ENCODE measurements at regions not wholly inside any gene's neighbourhood (a gene's known extent, or its start where the extent isn't known, plus 50 kb on each side); places are given as distances from the start of the nearest gene placed in this dataset.
"Not testable (repeated sequence)": the region's sequence is repeated elsewhere in the genome, so short reads cannot be mapped to it uniquely, and the experiment has no call there.

DNA sequence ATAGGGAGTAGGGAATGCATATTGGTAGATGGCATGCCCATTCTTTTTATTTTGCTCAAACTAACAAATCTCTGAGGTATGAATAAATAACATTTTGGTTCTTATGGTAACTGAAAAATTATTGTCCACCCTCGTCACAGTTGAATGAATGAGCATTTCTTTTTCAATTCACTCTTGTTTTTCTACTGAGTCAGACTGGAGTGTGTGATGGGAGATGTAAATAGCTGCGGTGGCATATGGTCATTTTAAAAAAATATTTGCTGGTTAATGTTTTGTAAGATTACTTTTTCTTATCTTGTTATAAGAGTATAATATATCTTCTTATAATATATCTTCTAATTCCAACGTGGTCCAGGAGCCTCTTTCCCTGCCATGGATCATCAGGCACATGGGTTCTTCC, 586.5 kb downstream of the SLITRK5 start:
- DNase-seq: no peak

DNA sequence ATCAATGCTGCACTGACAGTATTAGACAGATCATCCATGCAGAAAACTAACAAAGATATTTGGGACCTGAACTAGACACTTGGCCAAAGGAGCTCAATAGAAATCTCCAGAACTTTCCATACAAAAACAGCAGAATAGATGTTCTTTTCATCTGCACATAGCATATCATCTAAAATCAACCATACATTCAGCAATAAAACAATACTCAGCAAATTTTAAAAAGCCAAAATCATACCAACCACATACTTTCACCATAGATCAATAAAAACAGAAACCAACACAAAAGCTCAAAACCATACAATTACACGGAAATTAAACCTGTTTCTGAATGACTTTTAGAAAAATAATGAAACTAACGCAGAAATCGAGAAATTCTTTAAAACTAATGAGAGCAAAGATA, 592.6 kb downstream of the SLITRK5 start:
- DNase-seq: no peak

DNA sequence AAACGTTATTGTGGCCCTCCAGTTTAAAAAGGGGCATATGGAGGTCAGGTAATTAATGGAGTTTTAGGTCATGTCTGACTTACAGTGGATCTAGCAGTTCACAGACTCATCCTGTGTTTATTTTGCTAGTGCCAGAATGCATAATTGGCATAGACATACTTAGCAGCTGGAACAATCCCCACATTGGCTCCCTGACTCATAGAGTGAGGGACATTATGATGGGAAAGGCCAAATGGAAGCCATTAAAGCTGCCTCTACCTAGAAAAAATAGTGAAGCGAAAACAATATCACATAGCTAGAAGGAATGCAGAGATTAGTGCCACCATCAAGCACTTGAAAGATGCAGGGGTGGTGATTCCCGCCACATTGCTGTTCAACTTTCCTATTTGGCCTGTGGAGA, 610.7 kb downstream of the SLITRK5 start:
- no peak for DNase-seq

DNA sequence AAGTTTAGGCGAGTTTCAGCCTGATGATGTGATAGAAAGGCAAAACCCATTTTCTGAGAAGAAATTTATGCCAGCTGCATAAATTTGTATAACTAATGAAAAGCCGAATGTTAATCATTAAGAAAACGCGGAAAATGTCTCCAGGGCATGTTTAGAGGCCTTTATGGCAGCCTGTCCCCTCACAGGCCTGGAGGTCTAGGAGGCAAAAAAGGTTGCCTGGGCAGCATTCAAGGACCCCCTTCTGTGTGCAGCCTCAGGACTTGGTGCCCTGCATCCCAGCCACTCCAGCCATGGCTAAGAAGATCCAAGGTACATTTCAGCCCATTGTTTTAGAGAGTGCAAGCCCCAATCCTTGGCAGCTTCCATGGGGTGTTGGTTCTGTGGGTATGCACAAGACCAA, 614.2 kb downstream of the SLITRK5 start:
- no peak for DNase-seq

DNA sequence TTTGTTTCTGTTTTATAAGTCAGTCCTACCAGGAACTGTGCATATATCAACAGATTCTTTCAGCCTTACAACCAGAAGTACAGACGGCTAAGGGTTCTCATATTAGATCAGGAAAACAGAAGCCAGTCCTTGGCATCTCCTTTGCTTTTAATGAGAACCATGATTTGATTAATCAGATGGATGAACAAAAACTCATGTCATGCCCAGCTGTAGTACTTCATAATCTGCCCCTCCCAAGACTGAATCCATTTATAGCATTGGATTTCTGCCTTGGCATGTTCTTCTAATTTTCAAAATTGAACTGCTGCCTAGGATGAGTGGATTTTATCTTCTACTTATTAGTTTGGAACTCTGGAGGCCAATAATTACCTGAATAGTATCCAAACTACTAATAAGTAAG, 617.2 kb downstream of the SLITRK5 start:
- DNase-seq: no peak

DNA sequence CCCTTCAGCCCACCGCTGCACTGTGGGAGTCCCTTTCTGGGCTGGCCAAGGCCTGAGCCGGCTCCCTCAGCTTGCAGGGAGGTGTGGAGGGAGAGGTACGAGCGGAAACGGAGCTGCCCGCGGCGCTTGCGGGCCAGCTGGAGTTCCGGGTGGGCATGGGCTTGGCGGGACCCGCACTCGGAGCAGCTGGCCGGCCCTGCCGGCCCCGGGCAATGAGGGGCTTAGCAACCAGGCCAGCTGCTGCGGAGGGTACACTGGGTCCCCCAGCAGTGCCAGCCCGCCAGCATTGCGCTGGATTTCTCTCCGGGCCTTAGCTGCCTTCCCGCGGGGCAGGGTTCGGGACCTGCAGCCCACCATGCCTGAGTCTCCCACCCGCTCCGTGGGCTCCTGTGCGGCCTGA, 620.6 kb downstream of the SLITRK5 start:
- not testable (repeated sequence) for DNase-seq

DNA sequence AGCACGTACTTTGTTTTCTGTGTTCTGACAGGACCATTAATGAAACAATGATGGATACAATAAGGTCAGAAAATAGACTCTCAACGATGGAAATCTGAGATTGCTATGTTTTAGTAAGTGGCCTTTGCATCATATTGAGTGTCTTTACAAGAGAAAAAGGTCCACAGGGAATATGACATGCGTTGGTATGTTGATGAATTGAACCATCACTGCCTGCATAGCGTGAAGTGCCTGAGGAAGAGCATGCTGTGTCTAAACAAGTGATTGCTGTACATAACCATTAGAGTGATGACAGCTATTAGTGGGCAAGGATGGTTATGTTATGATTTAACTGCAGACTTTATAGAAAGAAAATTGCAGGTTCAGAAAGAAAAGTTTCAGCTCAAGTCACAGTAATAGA, 623.2 kb downstream of the SLITRK5 start:
- DNase-seq: no peak

DNA sequence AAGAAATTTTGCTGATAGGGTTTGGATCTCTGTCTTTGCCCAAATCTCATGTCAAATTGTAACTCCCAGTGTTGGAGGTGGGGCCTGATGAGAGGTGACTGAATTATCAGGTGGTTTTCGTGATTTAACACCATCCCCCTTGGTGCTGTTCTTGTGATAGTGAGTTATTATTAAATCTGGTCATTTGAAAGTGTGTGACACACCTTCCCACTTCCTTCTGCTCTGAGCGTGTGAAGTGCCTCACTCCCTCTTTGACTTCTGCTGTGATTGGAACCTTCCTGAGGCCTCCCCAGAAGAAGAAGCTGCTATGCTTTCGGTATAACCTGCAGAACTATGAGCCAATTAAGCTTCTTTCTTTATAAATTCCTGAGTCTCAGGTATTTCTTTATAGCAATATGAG, 632.0 kb downstream of the SLITRK5 start:
- no peak for DNase-seq

DNA sequence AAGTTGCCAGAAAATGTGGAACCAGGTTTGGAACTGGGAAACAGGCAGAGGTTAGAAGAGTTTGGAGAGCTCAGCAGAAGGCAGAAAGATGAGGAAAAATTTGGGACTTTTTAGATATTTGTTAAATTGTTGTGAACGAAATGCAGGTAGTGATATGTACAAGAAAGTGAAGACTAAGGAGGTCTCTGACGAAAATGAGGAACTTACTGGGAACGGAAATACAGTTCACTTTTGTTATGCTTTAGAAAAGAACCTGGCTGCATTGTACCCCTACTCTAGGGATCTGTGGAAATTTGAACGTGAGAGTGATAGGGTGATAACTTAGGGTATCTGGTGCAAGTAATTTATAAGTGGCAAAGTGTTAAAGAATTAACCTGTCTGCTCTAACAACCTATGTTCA, 632.4 kb downstream of the SLITRK5 start:
- no peak for DNase-seq

DNA sequence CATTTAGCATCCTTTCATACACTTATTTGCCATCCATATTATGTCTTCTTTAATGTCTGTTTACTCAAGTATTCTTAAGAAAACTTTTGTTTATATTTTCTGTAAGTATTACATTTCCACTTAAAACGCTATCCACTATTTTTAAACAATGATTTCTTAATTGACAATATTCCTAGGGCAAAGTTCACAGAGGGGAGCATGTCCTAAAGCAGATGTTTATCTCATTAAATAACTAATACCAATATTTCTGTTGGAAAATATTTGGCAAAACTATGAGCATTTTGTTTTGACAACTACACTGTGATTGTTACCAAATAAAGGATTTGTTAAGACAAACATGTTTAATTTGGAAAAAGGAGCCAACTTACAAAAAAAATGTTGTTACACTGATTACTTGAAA, 643.3 kb downstream of the SLITRK5 start:
- no peak for DNase-seq

DNA sequence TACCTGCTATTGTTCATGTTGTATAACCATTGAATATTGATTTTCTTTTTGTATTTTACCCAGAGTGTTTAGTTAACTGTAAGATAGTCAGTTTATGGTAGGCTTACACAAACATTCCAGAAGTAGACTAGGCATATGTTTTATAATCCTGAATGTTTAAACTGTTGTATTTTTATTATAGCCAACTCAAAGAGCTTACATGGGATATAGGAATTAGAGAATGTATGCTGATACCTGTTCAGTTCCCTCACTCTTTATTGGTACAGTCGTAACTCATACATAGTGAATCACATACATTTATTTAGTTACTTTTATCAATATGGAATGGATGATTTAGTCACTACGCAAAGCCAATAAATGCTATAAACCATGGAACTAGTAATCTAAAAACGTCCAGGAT, 657.9 kb downstream of the SLITRK5 start:
- no peak for DNase-seq

DNA sequence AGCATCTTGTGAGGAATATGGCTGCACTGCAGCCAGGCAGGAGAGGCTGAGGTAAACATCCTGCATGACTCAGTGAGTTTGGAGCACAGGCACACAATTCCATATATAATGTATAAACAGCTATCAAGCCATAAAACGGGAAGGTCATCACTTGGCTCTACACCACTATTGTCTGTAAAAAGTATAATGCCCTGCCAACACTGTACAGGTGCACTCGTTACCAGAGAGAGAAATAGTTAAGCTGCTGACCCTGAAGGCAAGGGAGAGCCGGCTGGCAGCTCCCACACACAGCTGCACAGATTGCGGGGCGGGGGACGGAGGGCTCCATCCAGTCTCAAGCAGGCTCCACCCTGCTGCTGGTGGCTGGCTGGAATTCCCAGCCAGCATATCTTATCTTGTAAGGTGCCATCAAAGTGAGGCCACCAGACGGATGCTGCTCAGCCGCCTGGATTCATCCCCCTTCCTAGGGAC, 668.1 kb downstream of the SLITRK5 start:
- DNase-seq: no peak

DNA sequence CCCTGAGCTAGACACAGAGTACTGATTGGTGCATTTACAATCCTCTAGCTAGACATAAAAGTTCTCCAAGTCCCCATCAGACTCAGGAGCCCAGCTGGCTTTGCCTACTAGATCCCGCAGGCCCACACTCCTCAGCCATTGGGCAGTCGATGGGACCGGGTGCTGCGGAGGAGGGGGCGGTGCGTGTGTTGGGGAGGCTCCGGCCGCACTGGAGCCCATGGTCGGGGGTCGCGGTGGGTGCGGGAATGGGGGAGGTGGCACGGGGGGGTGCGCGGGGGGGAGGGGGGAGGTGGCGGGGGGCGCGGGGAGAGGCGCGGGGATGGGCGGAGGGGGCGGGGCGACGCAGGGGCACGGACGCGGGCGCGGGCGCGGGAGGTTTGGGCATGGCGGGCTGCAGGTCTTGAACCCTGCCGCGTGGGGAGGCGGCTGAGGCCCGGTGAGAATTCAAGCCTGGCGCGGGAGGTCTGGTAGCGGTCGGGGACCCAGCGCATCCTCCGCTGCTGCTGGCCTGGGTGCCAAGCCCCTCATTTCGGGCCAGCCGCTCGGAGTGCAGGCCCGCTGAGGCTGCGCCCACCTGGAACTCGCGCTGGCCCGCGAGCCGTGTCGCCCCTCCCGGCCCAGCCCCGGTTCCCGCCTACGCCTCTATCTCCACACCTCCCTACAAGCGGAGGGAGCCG, 674.1 kb downstream of the SLITRK5 start:
- no peak for DNase-seq

DNA sequence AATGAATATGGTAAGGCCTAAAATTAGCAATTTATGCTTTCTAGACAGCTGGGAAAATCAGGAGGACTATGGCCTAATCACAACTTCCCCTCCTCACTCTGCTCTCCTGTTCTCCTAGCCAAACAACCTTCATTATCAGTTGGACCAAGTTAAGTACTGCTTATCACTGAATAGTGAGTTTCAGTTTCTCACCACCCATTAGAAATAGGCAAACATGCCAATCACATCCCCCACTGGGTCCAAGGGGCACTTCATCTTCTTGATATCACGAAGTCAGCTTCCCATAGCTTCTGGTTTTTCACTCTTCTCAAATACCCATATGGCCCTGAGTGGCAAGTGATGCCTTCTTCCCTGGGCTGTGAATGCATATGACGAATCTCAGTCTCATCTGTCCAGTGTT, 689.6 kb downstream of the SLITRK5 start:
- no peak for DNase-seq

DNA sequence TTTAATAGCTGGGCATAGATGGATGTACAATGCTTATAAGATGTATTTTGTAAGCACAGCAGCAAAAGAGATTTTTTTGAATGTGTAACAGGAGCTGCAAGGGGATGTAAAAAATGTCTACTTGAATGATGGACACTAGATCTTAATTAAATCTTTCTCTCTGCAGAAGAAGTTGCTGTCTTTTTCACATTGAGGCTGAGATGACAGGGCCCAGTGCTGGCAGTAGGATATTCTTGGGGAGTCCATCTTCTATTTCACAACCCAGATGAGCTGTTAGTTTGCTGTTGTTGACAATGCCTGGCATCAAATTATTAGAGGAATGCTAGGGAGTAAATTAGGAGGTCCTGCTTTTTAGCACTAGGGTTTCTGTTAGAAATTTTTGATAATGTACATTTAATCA, 698.7 kb downstream of the SLITRK5 start:
- DNase-seq: no peak

DNA sequence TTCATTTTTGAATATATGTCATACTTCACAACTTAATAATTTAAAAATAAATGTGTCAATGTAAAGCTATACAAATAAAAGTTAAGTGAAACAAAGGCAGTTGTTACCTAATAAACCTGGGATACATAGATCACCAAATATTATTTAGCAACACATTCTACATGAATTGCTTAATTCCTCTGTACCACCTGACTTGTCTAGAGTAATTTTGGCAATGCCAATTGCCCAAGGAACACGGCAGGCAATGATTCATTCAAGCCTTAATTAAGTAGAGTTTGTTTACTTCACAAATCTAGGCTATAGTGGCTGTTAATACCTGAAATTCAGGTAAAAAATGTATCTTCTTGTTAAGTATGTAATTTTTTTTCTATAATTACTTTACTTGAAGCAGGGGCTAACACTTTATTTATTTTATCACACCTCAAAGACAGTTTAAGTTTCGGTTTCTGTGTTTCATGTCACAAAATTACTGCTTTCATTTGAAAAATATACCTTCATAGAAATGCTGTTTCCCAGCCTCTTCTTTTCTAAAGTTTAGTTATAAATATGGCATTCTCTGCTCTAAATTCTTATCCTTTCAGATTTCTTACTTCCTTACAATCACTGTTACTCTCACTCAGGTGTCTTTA, 705.7 kb downstream of the SLITRK5 start:
- no peak for DNase-seq

DNA sequence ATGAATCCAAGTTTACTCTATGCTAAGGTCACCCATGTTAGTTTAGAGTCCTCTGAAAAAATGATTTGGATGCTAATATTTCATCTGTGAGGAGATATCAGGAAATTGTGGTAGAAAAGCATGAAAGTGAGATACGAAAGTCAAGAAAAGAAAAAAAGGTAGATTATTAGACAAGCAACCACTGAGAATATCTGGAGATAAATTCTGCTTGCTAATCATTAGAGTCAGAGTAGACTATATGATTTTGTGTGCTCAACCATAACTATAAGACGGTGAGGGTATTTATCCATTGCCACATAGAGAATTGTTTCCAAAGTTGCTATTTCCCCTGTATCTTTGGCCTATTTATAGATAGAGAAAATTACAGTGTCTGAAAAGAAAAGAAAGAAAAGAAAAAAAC, 706.7 kb downstream of the SLITRK5 start:
- DNase-seq: no peak

DNA sequence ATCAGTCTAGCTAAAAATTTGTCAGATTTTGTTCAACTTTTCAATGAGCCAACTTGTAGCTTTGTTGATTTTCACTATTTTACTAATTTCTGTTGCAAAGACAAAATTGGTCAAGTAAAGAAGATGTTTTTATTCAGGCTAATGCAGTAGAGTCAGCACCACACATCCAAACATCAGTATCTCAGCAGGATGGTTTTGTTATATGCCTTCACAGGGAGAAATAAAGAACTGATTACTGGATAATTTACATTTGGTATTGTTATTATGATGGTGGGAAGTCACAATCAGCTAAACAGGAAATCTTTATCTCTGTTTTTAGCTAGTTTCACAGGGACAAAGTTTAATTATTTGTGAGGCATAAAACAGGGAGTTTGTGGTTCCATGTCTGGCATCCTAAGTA, 713.4 kb downstream of the SLITRK5 start:
- no peak for DNase-seq

DNA sequence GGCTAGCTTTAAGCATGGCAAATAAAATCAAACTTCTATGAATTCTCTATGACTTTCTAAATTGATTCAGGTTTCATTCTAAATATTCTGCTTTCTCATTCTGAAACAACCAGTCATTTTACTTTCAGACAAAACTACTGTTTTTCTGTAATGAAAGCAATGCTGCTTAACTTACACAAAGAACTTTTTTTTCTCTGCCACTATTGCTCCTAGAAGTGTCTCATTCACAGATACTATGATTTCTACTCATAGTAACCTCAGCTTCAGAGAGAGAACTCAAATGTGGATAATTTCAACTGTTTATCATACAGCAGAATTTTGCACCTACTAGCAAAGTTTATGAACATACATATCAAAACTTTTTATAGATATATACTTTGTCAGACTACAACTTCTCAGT, 724.6 kb downstream of the SLITRK5 start:
- no peak for DNase-seq

DNA sequence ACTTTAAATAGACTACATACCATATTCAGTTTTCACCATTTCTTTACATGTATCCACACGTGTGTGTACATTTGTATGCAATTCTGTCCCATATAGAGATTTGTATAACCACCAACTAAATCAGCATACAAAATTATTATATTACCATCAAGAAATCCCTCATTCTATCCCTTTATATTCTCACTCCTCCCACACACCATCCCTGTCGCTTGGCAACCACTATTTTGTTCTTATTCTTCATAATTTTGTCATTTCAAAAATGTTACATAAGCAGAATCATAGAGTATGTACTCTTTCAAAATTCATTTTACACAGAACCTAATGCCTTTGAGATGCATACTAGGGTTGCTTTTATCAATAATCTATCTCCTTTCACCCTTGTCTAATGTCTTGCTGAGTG, 740.5 kb downstream of the SLITRK5 start:
- no peak for DNase-seq

DNA sequence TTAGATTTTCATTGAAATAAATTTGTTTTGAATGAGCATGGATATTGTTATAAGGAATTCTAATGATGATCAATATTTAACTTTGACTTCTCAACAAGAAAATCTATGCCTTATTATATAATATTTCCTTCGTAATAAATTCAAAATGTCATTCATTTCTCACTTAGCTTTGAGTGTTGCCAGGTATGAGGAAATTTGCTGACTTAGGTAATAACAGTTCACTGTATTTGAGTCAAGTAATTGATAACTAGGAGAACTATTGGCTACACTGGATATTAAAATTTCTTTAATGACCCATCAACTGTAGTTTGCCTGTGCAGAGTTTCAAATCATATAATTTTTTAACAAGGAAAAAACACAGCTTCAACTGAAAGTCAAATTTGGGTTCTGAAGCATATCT, 746.6 kb downstream of the SLITRK5 start:
- no peak for DNase-seq

DNA sequence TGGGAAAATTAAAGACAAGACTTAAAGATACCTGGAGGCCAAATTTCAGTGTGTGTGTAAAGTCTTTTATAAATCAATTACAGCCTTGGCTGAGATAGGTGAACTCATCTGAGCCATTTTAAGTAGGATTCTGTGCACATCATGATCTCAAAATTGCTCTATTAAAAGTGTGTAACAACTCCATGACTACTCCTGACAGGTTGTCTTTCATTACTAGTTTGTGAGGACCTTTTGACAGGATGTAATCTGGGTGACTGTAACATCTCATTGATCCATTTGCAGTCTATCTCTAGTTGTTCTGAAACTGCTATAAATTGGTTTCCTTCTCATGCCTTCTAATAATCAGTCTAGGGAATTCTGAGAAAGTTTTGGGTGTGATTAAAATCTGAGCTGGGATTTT, 753.3 kb downstream of the SLITRK5 start:
- DNase-seq: no peak

DNA sequence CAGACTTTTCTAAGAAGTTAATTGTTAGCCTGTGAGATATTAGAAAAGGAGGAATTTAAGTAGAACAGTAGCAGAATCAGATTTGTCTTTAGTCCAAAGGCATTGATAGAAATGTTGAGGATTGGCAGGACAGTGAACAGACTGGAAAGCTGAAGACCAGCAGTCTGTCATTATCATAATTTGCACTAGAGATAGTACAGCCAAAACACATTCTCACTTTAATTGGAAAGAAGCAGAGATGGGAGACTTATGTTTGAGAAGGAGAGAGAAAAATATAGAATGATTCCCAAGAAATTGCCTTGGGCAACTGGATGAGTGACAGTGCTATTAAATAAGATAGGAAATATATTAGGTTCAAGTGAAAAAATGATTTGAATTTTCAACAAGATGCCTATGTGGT, 755.5 kb downstream of the SLITRK5 start:
- DNase-seq: no peak

DNA sequence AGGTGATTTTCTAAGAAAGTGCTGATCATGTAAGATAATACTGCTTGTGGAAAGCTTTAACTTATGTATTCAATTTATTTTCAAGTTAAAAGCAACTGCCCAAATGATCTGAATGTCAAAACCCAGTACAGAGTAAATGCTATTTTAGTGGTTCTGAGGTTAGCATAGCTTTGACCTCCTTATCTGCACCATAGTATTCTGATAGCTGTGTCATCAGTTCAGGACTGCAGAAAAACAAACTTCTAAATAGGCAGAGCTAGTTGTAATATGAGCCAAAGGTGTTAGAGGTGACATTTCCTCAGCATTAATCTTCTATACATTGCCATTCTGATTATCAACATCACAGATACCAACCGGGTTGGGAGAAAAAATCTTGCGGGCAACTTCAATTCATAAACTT, 758.7 kb downstream of the SLITRK5 start:
- DNase-seq: no peak

DNA sequence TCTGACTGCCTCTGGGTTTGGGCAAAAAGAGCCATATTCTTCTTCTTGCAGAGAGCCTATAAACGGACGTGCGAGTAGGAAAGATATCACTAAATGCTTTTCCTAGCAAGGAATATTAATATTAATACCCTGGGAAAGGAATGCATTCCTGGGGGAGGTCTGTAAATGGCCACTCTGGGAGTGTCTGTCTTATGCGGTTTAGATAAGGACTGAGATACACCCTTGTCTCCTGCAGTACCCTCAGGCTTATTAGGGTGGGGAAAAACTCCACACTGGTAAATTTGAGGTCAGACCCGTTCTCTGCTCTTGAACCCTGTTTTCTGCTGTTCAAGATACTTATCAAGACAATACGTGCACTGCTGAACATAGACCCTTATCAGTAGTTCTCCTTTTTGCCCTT, 763.8 kb downstream of the SLITRK5 start:
- DNase-seq: no peak

All from NCI-H146 (cell line).